Stimulated activated CD4-positive, alpha-beta T cell treated with anti-CD3 and anti-CD28 coated beads, TNF-alpha, amount 100 ng/mL, for 24 hours (primary cell): ENCODE measurements at regions not wholly inside any gene's neighbourhood (a gene's known extent, or its start where the extent isn't known, plus 50 kb on each side); places are given as distances from the start of the nearest gene placed in this dataset.
"Not testable (repeated sequence)": the region's sequence is repeated elsewhere in the genome, so short reads cannot be mapped to it uniquely, and the experiment has no call there.

Experiments
- DNase-seq, 3 experiments: peaks; one replicate each; pipeline ENCODE4 v3.0.0-alpha.2; 2020; ENCODE audit warnings: low read depth in 3 of 3

GRCh38 chr1:112855152-112855828 is 100.7 kb downstream of the SLC16A1 start:
- DNase-seq: no peak

GRCh38 chr1:112854368-112854984 is 101.5 kb downstream of the SLC16A1 start:
- DNase-seq: not testable (repeated sequence)

- not testable (repeated sequence) for DNase-seq
Observed at GRCh38 chr1:112853915-112854314, 102.1 kb downstream of the SLC16A1 start.

- DNase-seq: no peak
Observed at GRCh38 chr1:112852934-112853333, 103.1 kb downstream of the SLC16A1 start.

GRCh38 chr1:112852276-112852675 is 103.7 kb downstream of the SLC16A1 start:
- no peak for DNase-seq

- no peak for DNase-seq
Observed at GRCh38 chr1:112850034-112850757, 105.8 kb downstream of the SLC16A1 start.

GRCh38 chr1:112849425-112850033 is 106.5 kb downstream of the SLC16A1 start:
- no peak for DNase-seq

- DNase-seq: no peak
Observed at GRCh38 chr1:112841825-112842224, 114.2 kb downstream of the SLC16A1 start.

GRCh38 chr1:112840631-112841624 is 115.1 kb downstream of the SLC16A1 start:
- no peak for DNase-seq

- no peak for DNase-seq
Observed at GRCh38 chr1:112836642-112837041, 119.4 kb downstream of the SLC16A1 start.

GRCh38 chr1:112833806-112834205 is 118.7 kb upstream of the PPM1J start:
- DNase-seq: no peak

- DNase-seq: not testable (repeated sequence)
Observed at GRCh38 chr1:112832259-112832658, 117.1 kb upstream of the PPM1J start.

GRCh38 chr1:112829691-112830090 is 114.6 kb upstream of the PPM1J start:
- DNase-seq: not testable (repeated sequence)

- DNase-seq: no peak
Observed at GRCh38 chr1:112828716-112829115, 113.6 kb upstream of the PPM1J start.

- DNase-seq: not testable (repeated sequence)
Observed at GRCh38 chr1:112827391-112827790, 112.3 kb upstream of the PPM1J start.

- no peak for DNase-seq
Observed at GRCh38 chr1:112826217-112826944, 111.2 kb upstream of the PPM1J start.

GRCh38 chr1:112825563-112826216 is 110.6 kb upstream of the PPM1J start:
- not testable (repeated sequence) for DNase-seq

- not testable (repeated sequence) for DNase-seq
Observed at GRCh38 chr1:112825075-112825474, 109.9 kb upstream of the PPM1J start.

GRCh38 chr1:112821307-112822063 is 106.4 kb upstream of the PPM1J start:
- DNase-seq: not testable (repeated sequence)
